Activated CD4-positive, alpha-beta T cell treated with anti-CD3 and anti-CD28 coated beads, Interleukin-2, Interleukin-6, amounts not matched to agents 100 ng/mL and 50 ng/mL, durations not matched to agents 16 hours and 8 hours (primary cell): ENCODE measurements at regions not wholly inside any gene's neighbourhood (a gene's known extent, or its start where the extent isn't known, plus 50 kb on each side); places are given as distances from the start of the nearest gene placed in this dataset.
"Not testable (repeated sequence)": the region's sequence is repeated elsewhere in the genome, so short reads cannot be mapped to it uniquely, and the experiment has no call there.

Source experiments
- DNase-seq: peaks from one replicate; pipeline ENCODE4 v3.0.0-alpha.2; 2020

GRCh38 chr2:204370172-204370718 lies 175.0 kb upstream of the PARD3B start:
- no peak for DNase-seq

DNA sequence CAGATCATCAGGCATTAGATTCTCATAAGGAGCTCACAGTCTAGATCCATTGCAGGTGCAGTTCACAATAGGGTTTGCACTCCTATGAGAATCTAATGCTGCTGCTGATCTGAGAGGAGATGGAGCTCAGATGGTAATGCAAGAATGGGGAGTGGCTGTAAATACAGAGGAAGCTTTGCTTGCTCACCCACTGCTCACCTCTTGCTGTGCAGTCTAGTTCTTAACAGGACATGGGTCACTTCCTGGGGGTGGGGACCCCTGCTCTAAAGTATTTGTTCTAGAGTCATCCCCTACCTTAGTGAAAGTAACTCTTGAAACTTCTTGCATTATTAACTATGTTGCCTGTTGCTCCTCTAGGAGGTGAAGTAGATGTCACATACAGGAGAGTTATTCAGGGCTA lies 171.3 kb upstream of the PARD3B start:
- no peak for DNase-seq

GRCh38 chr2:204380141-204380881 lies 165.0 kb upstream of the PARD3B start:
- DNase-seq, result no peak

DNA sequence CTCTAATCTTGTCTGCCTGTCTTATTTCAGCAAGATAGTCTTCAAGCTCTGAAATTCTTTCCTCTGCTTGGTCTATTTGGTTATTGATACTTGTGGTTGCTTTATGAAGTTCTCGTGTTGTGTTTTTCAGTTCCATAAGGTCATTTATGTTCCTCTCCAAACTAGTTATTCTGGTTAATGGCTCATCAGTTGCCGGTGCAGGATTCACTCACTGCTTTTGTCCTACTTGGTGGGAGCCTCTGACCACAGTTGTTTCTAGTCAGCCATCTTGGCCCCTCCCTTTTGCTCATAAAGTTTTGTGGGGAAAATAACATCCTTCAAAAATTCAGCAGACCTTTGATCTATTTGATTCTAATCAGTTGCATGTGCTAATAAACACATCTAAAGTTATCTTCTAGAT lies 158.6 kb upstream of the PARD3B start:
- DNase-seq, result no peak

DNA sequence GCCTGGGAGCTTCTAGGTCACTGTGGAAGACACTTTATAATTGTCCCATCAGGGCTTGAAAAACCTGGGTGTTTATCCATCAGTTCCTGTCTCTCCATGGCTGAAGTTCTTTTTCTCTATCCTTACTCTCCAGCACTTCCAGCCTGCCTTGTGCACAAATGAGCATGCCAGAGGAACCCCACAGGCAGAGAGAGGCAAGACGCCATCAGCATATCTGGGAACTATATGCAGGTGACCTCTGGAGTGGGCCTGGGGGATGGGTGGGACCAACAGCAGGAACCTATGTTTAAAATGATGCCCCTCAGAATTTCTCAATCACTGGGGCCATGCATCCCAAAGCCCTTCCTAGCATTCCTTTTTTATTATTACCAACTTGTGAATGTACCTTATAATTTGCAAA lies 156.2 kb upstream of the PARD3B start:
- no peak for DNase-seq

- DNase-seq, result no peak
These were observed 155.4 kb upstream of the PARD3B start for GRCh38 chr2:204389856-204390255.

- no peak for DNase-seq
These were observed 149.7 kb upstream of the PARD3B start for GRCh38 chr2:204395539-204395938.

DNA sequence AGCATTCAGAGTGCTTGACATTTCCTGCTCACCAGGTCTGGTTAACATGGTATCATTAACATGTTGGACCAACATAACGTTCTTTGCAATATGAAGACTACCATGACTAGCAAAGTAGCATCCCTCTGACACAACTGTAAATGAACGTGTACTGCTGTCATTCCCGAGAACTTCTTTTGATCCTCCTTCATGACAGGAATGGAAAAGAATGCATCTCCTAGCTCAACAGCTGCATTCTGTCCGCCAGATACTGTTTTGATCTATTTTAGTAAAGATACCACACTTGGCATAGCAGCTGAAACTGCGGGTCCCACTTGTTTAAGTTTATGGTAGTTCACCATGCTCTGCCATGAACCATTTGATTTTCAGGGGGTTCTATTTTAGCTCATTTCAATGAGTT lies 144.2 kb upstream of the PARD3B start:
- no peak for DNase-seq

DNA sequence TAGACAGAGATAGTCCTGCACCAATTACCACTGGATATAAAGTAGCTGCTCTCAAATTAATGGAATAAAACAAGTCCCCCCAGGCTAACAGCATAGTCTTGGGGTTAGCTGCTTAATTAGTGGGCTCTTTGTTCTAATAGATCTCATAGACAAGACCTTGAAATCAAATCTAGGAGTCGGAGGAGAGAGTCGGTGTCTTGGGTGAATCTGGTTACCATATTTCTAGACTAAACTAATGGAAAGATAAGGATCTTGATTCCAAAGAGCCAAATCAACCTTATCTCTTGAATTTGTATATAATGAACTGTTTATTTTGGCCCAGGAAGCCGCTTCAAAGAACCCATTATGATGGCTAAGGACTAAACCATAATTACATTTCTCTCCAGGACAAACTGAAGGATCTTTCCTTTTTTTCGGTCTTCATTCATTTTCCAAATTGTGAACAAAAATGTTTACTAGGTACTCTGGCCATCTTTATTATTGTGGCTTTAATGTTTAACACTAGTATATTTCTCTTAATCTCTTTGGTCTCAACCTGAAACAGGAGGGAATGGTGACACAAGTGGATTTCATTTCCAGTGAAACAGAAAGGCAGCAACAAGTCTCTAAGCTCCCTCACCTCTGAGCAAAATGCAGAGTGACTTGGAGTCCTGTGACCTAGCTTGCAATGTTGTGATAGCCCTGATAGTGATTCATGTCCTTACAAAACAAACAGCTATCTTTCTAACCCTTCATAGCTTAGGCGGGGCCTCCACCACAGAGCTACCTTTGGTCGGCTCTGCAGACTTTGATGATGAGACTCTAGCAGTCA lies 137.9 kb upstream of the PARD3B start:
- no peak for DNase-seq

- not testable (repeated sequence) for DNase-seq
These were observed 132.5 kb upstream of the PARD3B start for GRCh38 chr2:204412782-204413181.

DNA sequence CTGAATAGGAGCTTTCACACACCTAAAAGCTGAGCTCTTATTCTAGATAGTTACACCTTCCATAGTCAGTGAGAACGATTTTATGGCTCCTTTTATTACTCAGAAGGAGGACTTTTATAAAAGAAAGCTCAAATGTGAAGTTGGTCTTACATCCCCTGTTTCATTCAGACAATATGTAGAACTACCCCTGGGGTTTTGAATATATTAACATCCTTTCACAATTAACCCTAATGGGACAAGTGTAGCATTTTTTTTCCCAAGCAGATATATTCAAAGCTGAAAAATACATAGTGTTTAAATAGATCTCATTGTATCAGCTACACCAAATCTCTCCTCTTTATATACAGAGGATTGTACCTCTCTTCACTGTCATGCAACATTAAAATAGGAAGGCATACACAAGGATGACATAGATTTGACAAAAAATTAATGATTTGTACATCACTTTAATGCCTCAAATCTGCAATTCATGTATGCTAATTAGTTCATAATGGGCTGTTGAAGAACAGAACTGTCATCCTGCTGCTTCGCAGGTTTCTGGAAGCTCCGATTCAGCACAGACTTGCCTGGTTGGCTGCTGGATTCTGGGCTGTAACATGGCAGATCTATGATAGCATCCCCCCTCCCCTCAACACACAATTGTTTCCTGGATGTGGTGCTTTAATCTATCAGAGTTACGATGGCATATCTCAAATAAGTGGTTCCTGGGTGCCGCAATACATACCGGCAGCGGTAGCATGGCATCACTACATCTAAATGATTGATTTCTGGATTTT lies 129.7 kb upstream of the PARD3B start:
- DNase-seq, result no peak

DNA sequence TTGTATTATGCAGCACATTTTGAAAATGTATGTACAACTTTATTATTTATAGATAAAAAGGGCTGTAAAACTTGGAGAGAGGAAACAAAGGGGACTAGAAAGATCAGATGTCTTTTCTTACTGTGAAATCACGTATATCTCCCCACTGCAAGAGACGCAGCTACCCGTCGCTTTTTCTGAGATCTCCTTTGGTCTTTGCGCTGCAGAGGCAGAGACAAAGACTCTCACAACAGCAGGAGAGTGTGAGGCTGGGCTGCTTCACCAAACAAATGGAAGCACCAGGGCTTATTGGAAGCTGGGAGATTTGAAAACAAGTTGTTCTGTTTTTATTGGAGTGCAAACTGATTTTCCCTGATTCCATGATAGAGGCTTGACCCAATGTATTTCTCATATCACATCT lies 129.0 kb upstream of the PARD3B start:
- no peak for DNase-seq

DNA sequence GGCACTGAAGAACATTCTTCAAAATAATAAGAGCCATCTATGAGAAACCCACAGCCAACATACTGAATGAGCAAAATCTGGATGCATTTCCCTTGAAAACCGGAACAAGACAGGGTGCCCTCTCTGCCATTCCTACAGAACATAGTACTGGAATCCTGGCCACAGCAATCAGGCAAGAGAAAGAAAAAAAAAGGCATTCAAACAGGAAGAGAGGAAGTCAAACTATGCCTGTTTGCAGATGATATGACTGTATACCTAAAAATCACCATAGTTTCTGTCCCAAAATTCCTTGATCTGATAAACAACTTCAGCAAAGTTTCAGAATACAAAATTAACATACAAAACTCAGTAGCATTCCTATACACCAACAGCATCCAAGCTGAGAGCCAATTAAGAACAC lies 119.5 kb upstream of the PARD3B start:
- no peak for DNase-seq

DNA sequence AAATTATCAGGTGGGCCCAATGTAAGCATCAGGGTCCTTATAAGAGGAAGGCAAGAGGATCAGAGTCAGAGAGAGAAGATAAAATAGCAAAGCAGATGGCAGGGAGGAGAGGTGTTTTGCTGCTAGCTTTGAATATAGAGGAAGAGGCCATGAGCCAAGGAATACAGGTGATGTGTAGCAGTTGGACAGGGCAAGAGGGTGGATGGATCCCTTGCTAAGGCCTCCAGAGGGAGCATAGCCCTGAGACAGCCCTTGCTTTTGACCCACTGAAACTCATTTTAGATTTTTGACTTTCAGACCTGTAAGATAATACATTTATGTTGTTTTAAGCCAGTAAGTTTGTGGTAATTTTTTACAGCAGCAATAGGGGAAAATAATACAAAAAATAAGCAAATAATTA lies 116.6 kb upstream of the PARD3B start:
- DNase-seq, result no peak

GRCh38 chr2:204431529-204431928 lies 113.7 kb upstream of the PARD3B start:
- no peak for DNase-seq

GRCh38 chr2:204432196-204432595 lies 113.1 kb upstream of the PARD3B start:
- DNase-seq, result no peak

GRCh38 chr2:204434660-204435462 lies 110.4 kb upstream of the PARD3B start:
- no peak for DNase-seq

GRCh38 chr2:204436230-204436629 lies 109.0 kb upstream of the PARD3B start:
- DNase-seq, result no peak

- DNase-seq, result no peak
These were observed 107.9 kb upstream of the PARD3B start for GRCh38 chr2:204437408-204437807.

- no peak for DNase-seq
These were observed 107.2 kb upstream of the PARD3B start for GRCh38 chr2:204437815-204438756.

GRCh38 chr2:204441316-204441715 lies 104.0 kb upstream of the PARD3B start:
- DNase-seq, result no peak
